K562 (cell line): ENCODE measurements at regions not wholly inside any gene's neighbourhood (a gene's known extent, or its start where the extent isn't known, plus 50 kb on each side); places are given as distances from the start of the nearest gene placed in this dataset.

Experiments used
- ATAC-seq: fragments of 200-7000 bp; cut with Tn5 transposase; 3 replicates; pipeline ENCODE4 v1.9.1; 2020; ENCODE audit warnings: moderate library complexity
- BruUV-seq: library from RNA; stranded (reverse); fragments of 400-500 nt; replicated peaks from 2 replicates; lab custom pipeline; 2021; lab: Mats Ljungman, UMichigan
- CTCF ChIA-PET: fragments of 300-600 bp; formaldehyde crosslinking; extraction: SDS; loops from one replicate; lab custom pipeline; 2021; ENCODE audit warnings: low intra/inter-chr PET ratio; lab: Yijun Ruan, JAX
- POLR2A ChIA-PET: fragments of 300-600, 350-650 bp; sonication (Branson Sonifier 250); formaldehyde crosslinking; extraction: SDS; loops from one replicate; lab custom pipeline; 2021; ENCODE audit warnings: antibody characterized with exemption, inconsistent platforms; lab: Yijun Ruan, JAX
- DNase-seq, 4 experiments: peaks; one replicate each; pipeline versions ENCODE4 v3.0.0 to v3.0.0-alpha.2; 2011 to 2018; ENCODE audit warnings: low spot score in 3 of 4, mixed read lengths in 3 of 4; ENCODE audit errors: extremely low read depth in 1 of 4
- FAIRE-seq: peaks from 2 replicates; lab custom pipeline; 2011; peaks lifted over from hg19 to GRCh38; lab: Jason Lieb, UNC
- H2AFZ ChIP-seq: 2 replicates; pipeline ENCODE4 v1.6.0; 2011; ENCODE audit warnings: low read depth, low read length, control low read depth, inconsistent platforms
- H3K27ac ChIP-seq: fragments of 200-600 bp; 3 replicates; pipeline ENCODE4 v1.8.0; 2011; ENCODE audit warnings: low read depth, mild to moderate bottlenecking, control low read depth, inconsistent platforms, low read length, moderate library complexity, mixed read lengths; ENCODE audit errors: extremely low read depth
- H3K27me3 ChIP-seq, 2 experiments: fragments of 300-600 bp in 1 of 2; 2 replicates in 1 of 2; 3 replicates in 1 of 2; pipeline versions ENCODE4 v1.6.0 to v1.8.0; 2011; ENCODE audit warnings: inconsistent platforms in 2 of 2, low read length in 2 of 2, mild to moderate bottlenecking in 1 of 2, mixed read lengths in 1 of 2, moderate library complexity in 1 of 2; ENCODE audit not compliant: control insufficient read depth in 2 of 2, insufficient read depth in 2 of 2
- H3K36me3 ChIP-seq: fragments of 300-600 bp; 3 replicates; pipeline ENCODE4 v1.8.0; 2011; ENCODE audit warnings: mild to moderate bottlenecking, low read length, inconsistent platforms; ENCODE audit not compliant: control insufficient read depth, insufficient read depth
- H3K4me1 ChIP-seq, 2 experiments: fragments of 200-600 bp in 1 of 2; replicated peaks in 1 of 2; 2 replicates in 1 of 2; 3 replicates in 1 of 2; pipeline versions ENCODE4 v1.5.1 to v1.8.0; 2011; ENCODE audit warnings: inconsistent platforms in 2 of 2, low read length in 2 of 2, mild to moderate bottlenecking in 1 of 2, mixed read lengths in 1 of 2, moderate library complexity in 1 of 2; ENCODE audit not compliant: control insufficient read depth in 2 of 2, insufficient read depth in 2 of 2
- H3K4me2 ChIP-seq: 2 replicates; pipeline ENCODE4 v1.6.1; 2011; ENCODE audit warnings: low read length, control low read depth, inconsistent platforms, mixed read lengths; ENCODE audit not compliant: insufficient read depth
- H3K4me3 ChIP-seq: fragments of 200-600 bp; sonication (generic), shearing (Covaris generic); 2 replicates; pipeline ENCODE4 v1.5.1; 2016; ENCODE audit warnings: control low read depth, inconsistent platforms
- H3K79me2 ChIP-seq: fragments of 200-600 bp; 3 replicates; pipeline ENCODE4 v1.8.0; 2011; ENCODE audit warnings: low read length, inconsistent platforms; ENCODE audit not compliant: control insufficient read depth, insufficient read depth
- H3K9ac ChIP-seq, 2 experiments: 2 replicates each; pipeline versions ENCODE4 v1.6.0 to v1.6.1; 2011; ENCODE audit warnings: low read depth in 2 of 2, low read length in 2 of 2, control low read depth in 1 of 2, inconsistent platforms in 1 of 2, mild to moderate bottlenecking in 1 of 2, mixed read lengths in 1 of 2; ENCODE audit not compliant: insufficient read depth in 1 of 2
- H3K9me1 ChIP-seq: one replicate; pipeline ENCODE4 v1.6.0; 2011; ENCODE audit warnings: inconsistent platforms, mild to moderate bottlenecking, low read length, moderate library complexity; ENCODE audit not compliant: control insufficient read depth, insufficient read depth
- H3K9me3 ChIP-seq: replicated peaks from 2 replicates; pipeline ENCODE4 v1.5.1; 2011; ENCODE audit warnings: low read depth, low read length, inconsistent platforms; ENCODE audit not compliant: control insufficient read depth, insufficient read depth
- H4K20me1 ChIP-seq: replicated peaks from 2 replicates; pipeline ENCODE4 v1.6.1; 2011; ENCODE audit warnings: low read length, inconsistent platforms, mixed read lengths; ENCODE audit not compliant: control insufficient read depth, insufficient read depth
- EHMT2 ChIP-seq: fragments of 450-650 bp; IDR thresholded peaks from 2 replicates; pipeline ENCODE4 v1.6.1; 2018; ENCODE audit warnings: antibody characterized with exemption
- FOXK1 ChIP-seq: sonication (generic); formaldehyde crosslinking; IDR thresholded peaks from 2 replicates; pipeline ENCODE4 v1.8.0; 2022; ENCODE audit warnings: missing genetic modification reagents, mild to moderate bottlenecking, borderline replicate concordance
- HDAC1 ChIP-seq, 2 experiments: fragments of 450-650 bp; IDR thresholded peaks; 2 replicates each; pipeline ENCODE4 v1.6.1; 2016 to 2017; ENCODE audit warnings: inconsistent platforms in 1 of 2, mild to moderate bottlenecking in 1 of 2, moderate library complexity in 1 of 2
- HDAC8 ChIP-seq: fragments of 450-650 bp; IDR thresholded peaks from 2 replicates; pipeline ENCODE4 v1.6.1; 2016; ENCODE audit warnings: mild to moderate bottlenecking, missing genetic modification characterization, moderate library complexity, missing compliant biosample characterization
- KDM1A ChIP-seq, 2 experiments: fragments of 450-650 bp; IDR thresholded peaks; 2 replicates each; pipeline ENCODE4 v1.6.1; 2016; ENCODE audit warnings: mild to moderate bottlenecking in 2 of 2
- MED1 ChIP-seq: sonication (generic); formaldehyde crosslinking; IDR thresholded peaks from 2 replicates; pipeline ENCODE4 v1.8.1; 2023; ENCODE audit warnings: missing genetic modification reagents, borderline replicate concordance
- NELFE ChIP-seq: IDR thresholded peaks from 2 replicates; pipeline ENCODE4 v1.6.1; 2011; ENCODE audit warnings: mild to moderate bottlenecking; ENCODE audit not compliant: insufficient read depth, insufficient read length
- SRSF7 ChIP-seq: fragments of 200-400 bp; formaldehyde crosslinking; optimal IDR thresholded peaks from 2 replicates; pipeline ENCODE3; 2017; ENCODE audit warnings: mild to moderate bottlenecking, low read depth, low read length
- STAG1 ChIP-seq: sonication (generic); formaldehyde crosslinking; IDR thresholded peaks from 2 replicates; pipeline ENCODE4 v1.5.0; 2020; ENCODE audit warnings: missing genetic modification reagents, borderline replicate concordance
- USF2 ChIP-seq: sonication (generic); formaldehyde crosslinking; IDR thresholded peaks from 2 replicates; pipeline ENCODE4 v1.5.0; 2020; ENCODE audit warnings: missing genetic modification reagents
- ZC3H4 ChIP-seq: sonication (generic); formaldehyde crosslinking; IDR thresholded peaks from 2 replicates; pipeline ENCODE4 v1.9.0; 2021; ENCODE audit warnings: missing genetic modification reagents, borderline replicate concordance
- ZKSCAN8 ChIP-seq: fragments of 200-800 bp; sonication (Bioruptor generic); IDR thresholded peaks from 2 replicates; pipeline ENCODE4 v1.6.1; 2016; ENCODE audit warnings: missing genetic modification characterization, missing compliant biosample characterization
- ZNF140 ChIP-seq: fragments of 250-450 bp; sonication (Bioruptor Pico); IDR thresholded peaks from 2 replicates; pipeline ENCODE4 v1.8.0; 2021; ENCODE audit warnings: moderate library complexity, mild to moderate bottlenecking, inconsistent platforms
- ZNF431 ChIP-seq: sonication (generic); formaldehyde crosslinking; IDR thresholded peaks from 2 replicates; pipeline ENCODE4 v1.8.0; 2022; ENCODE audit warnings: mild to moderate bottlenecking, missing genetic modification reagents
- ZNF551 ChIP-seq: fragments of 250-450 bp; sonication (Bioruptor Pico); IDR thresholded peaks from 2 replicates; pipeline ENCODE4 v1.5.0; 2021; ENCODE audit warnings: mild to moderate bottlenecking, moderate library complexity
- WGBS: fragments of 100-300 bp; shearing (Covaris generic); methylation state at CpG from one replicate; pipeline ENCODE4 v1.1.6; 2016; ENCODE audit warnings: low coverage, mixed read lengths; ENCODE audit not compliant: insufficient coverage; ENCODE audit errors: missing lambda C conversion rate; 5-methylcytosine and 5-hydroxymethylcytosine counted together
- in situ Hi-C: fragments of 300-500 bp; cut with MboI; formaldehyde crosslinking; loops from 4 replicates; pipeline ENCODE4 v1.15.0; 2018; ENCODE audit warnings: inconsistent platforms, mixed read lengths
- intact Hi-C: fragments of 100-400 bp; cut with micrococcal nuclease; formaldehyde crosslinking; loops from 2 replicates; pipeline ENCODE4 v1.14.2; 2022
- TF ChIP-seq, protein P1 (sequence below): fragments of 250-450 bp; sonication (Bioruptor Pico); IDR thresholded peaks from 2 replicates; pipeline ENCODE4 v1.5.0; 2021; ENCODE audit warnings: mild to moderate bottlenecking, moderate library complexity
- TF ChIP-seq, protein P2 (sequence below), 2 experiments: fragments of 450-650 bp; conservative IDR thresholded peaks; 2 replicates each; pipeline ENCODE4 v1.6.1; 2017; ENCODE audit warnings: mild to moderate bottlenecking in 2 of 2, moderate library complexity in 2 of 2
- TF ChIP-seq, protein P3 (sequence below): fragments of 200-800 bp; sonication (Bioruptor generic); IDR thresholded peaks from 2 replicates; pipeline ENCODE4 v1.6.1; 2017; ENCODE audit warnings: missing genetic modification characterization, missing compliant biosample characterization

- Histone ChIP-seq H3K9me3 (no peaks in the 10 kb centered on the region), H3K4me3 (no peak overlapping the region), H3K36me3 (no peaks in the 10 kb centered on the region), H3K27ac (no peak overlapping the region), H3K27me3 (no peaks in the 10 kb centered on the region), H3K9ac (no peak overlapping the region), H3K4me1 (no peaks in the 10 kb centered on the region), H3K4me2 (no peak overlapping the region), H3K79me2 (no peaks in the 10 kb centered on the region), H3K9me1 (no peaks in the 10 kb centered on the region), H2AFZ (no peak overlapping the region), H4K20me1 (no peaks in the 10 kb centered on the region)
- no peak for ATAC-seq
- BruUV-seq = no TSS peak
- no peak for DNase-seq
- POLR2A ChIA-PET = no interaction called here
- CTCF ChIA-PET = no interaction called here
- FAIRE-seq = no peak
- in situ Hi-C loops = no loop called here
- intact Hi-C loops = no loop called here
- WGBS = 0% methylated on average over 2 of the region's 2 CpGs
- TF ChIP-seq USF2 (CRISPR knock-in tag) = no peak
- no peak for TF ChIP-seq STAG1 (CRISPR knock-in tag)
- no peak for TF ChIP-seq SRSF7
- no peak for TF ChIP-seq MED1 (CRISPR knock-in tag)
- TF ChIP-seq EHMT2 = no peak
- TF ChIP-seq, protein P1, sequence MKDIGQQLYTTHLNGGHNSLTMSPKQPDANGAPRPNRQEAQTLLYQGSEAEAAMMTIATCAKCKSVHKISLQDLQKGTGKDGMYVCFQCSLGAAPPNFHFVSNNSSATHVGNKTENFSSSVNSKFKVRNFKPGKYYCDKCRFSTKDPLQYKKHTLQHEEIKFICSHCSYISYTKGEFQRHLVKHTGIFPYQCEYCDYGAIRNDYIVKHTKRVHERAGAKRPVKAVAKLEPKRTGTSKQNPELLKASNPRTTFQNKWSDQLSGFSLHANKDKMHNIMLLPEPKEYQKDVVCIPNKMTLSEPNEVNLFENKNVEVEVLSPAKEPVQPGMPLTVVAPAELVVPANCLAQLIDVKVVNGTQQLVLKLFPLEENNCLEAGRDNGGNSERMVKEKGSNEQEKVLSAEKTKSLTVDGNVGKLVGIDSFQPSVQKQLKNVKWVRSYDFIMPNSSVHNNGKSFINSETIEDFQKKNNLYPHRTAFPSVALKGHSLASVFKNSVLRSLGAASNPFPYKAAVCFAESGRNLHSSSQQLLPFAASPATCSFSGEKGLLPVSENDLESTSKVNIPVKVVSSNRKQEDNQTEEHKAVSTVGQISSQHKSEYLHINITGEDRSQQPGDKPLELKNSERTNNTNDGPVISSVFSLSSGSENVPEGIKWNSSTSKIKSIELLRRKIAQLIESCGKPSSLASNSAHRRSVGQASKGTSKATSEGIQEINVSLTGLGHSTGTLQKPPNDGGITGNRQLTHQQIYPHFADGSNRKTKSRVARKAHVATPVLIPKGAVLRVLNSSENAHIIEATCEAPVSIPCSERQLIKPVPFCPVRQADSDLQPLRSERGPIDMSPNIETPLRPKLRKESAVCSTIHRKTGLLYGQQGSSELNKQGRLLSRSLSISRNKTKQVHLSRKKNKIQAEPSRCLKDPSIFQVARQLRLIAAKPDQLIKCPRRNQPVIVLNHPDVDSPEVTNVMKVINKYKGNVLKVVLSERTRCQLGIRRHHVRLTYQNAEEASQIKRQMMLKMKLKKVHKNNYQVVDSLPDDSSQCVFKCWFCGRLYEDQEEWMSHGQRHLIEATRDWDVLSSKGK (CRISPR knock-in tag) = no peak
- TF ChIP-seq, protein P2, sequence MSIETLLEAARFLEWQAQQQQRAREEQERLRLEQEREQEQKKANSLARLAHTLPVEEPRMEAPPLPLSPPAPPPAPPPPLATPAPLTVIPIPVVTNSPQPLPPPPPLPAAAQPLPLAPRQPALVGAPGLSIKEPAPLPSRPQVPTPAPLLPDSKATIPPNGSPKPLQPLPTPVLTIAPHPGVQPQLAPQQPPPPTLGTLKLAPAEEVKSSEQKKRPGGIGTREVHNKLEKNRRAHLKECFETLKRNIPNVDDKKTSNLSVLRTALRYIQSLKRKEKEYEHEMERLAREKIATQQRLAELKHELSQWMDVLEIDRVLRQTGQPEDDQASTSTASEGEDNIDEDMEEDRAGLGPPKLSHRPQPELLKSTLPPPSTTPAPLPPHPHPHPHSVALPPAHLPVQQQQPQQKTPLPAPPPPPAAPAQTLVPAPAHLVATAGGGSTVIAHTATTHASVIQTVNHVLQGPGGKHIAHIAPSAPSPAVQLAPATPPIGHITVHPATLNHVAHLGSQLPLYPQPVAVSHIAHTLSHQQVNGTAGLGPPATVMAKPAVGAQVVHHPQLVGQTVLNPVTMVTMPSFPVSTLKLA (conservative IDR thresholded peaks at IDR 0.05) = no peak
- TF ChIP-seq ZNF431 = no peak
- TF ChIP-seq KDM1A (IDR thresholded peaks at IDR 0.05) = no peak
- TF ChIP-seq ZKSCAN8 (CRISPR knock-in tag) = no peak
- TF ChIP-seq ZC3H4 (CRISPR knock-in tag) = no peak
- no peak for TF ChIP-seq HDAC1 (IDR thresholded peaks at IDR 0.05)
- TF ChIP-seq HDAC8 (tag) = no peak
- TF ChIP-seq ZNF551 (CRISPR knock-in tag) = no peak
- no peak for TF ChIP-seq NELFE
- no peak for TF ChIP-seq FOXK1 (CRISPR knock-in tag)
- TF ChIP-seq, protein P3, sequence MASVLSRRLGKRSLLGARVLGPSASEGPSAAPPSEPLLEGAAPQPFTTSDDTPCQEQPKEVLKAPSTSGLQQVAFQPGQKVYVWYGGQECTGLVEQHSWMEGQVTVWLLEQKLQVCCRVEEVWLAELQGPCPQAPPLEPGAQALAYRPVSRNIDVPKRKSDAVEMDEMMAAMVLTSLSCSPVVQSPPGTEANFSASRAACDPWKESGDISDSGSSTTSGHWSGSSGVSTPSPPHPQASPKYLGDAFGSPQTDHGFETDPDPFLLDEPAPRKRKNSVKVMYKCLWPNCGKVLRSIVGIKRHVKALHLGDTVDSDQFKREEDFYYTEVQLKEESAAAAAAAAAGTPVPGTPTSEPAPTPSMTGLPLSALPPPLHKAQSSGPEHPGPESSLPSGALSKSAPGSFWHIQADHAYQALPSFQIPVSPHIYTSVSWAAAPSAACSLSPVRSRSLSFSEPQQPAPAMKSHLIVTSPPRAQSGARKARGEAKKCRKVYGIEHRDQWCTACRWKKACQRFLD (CRISPR knock-in tag) = no peak
- no peak for TF ChIP-seq ZNF140 (CRISPR knock-in tag)
Measured at GRCh38 chr5:125390326-125390725, 643.9 kb upstream of the ZNF608 start.
